GM13977 (cell line): ENCODE measurements at regions not wholly inside any gene's neighbourhood (a gene's known extent, or its start where the extent isn't known, plus 50 kb on each side); places are given as distances from the start of the nearest gene placed in this dataset.

Source experiments
- DNase-seq: peaks from one replicate; pipeline ENCODE4 v3.0.0; 2012; ENCODE audit warnings: low spot score
- in situ Hi-C: fragments of 300-500 bp; cut with MboI; formaldehyde crosslinking; loops from one replicate; pipeline ENCODE4 v1.12.0; 2022; ENCODE audit warnings: low sequenced_read_pairs, low pct_unique_long_range_greater_than_20kb, mixed read lengths, inconsistent platforms; ENCODE audit not compliant: unreplicated experiment
- TF ChIP-seq, protein P1 (sequence below): IDR thresholded peaks from 2 replicates; pipeline ENCODE4 v1.5.1; 2012; ENCODE audit warnings: mild to moderate bottlenecking, control low read depth; ENCODE audit not compliant: insufficient read depth; ENCODE audit errors: extremely low read depth, missing control alignments

DNA sequence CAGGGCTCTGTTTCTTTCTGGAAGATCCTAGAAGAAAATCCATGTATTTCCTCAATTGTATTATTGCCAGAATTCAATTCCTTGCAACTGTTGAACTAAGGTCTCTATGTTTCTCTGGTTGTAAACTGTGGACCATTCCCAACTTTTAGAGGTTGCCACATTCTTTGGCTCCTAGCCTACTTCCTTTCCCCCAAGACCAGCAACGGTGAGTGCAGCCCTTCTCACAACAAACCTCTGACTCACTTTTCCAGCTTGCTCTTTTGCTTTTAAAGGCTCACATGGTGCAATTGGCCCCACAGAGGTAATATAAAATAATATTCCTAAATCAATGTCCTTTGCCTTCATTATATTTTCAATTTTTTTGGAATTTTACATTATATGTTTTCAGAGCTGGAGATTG lies 371.3 kb downstream of the SLITRK5 start:
- DNase-seq: no peak
- in situ Hi-C loops: no loop called here
- TF ChIP-seq, protein P1, sequence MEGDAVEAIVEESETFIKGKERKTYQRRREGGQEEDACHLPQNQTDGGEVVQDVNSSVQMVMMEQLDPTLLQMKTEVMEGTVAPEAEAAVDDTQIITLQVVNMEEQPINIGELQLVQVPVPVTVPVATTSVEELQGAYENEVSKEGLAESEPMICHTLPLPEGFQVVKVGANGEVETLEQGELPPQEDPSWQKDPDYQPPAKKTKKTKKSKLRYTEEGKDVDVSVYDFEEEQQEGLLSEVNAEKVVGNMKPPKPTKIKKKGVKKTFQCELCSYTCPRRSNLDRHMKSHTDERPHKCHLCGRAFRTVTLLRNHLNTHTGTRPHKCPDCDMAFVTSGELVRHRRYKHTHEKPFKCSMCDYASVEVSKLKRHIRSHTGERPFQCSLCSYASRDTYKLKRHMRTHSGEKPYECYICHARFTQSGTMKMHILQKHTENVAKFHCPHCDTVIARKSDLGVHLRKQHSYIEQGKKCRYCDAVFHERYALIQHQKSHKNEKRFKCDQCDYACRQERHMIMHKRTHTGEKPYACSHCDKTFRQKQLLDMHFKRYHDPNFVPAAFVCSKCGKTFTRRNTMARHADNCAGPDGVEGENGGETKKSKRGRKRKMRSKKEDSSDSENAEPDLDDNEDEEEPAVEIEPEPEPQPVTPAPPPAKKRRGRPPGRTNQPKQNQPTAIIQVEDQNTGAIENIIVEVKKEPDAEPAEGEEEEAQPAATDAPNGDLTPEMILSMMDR: no peak

DNA sequence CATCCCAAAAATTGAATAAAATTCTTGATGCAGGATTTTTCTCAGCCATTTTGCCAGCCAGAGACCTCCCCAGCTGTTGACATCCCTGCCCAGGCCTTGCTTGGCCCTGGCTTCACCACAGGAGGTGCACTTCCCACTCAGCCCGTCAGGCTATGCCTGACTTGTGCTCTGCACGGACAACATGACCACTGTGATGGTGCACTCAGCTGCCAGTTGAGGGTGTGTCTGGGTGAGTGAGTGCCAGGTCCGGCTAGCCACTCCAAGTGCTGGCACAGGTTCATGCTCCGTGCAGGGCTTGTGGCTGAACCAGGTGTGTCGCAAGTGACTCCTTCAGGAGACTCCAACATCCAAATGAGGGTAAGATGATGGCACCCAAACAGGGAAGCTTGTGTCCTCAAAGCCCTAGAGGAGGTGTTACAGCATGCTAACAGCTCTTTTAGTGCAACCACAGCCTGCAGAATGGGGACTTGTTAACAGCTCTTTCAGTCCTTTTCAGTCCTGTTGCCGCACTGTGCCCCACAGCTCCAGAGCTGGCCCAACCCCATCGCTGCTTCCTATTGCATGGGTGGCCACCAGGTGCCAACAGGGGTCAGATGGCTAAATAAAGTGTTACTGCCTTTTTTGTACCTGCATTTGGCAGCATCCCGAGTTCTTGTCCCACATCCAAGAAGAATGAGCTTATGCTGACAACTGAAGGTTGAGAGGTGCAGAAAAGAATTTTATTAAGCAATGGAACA lies 380.7 kb downstream of the SLITRK5 start:
- TF ChIP-seq, protein P1: no peak
- DNase-seq: no peak
- in situ Hi-C loops: no loop called here

DNA sequence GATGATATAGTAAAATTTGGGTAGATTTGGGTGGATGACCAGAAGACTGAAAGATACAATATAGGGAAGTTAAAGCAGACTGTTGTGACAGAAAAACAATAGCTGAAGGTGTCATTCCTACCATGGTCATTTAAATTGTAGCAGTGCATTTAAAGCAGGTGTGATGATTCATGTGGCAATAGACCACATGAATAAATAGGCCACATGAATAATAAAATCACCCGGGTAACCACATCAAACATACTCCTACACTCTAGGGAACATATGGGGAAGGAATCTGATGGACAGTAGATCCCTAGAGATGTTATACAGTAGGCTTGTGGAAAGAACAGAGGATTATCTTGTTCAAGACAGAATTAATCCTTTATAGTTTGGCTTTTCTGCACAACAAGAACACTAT lies 392.6 kb downstream of the SLITRK5 start:
- in situ Hi-C loops: no loop called here
- TF ChIP-seq, protein P1: no peak
- no peak for DNase-seq

DNA sequence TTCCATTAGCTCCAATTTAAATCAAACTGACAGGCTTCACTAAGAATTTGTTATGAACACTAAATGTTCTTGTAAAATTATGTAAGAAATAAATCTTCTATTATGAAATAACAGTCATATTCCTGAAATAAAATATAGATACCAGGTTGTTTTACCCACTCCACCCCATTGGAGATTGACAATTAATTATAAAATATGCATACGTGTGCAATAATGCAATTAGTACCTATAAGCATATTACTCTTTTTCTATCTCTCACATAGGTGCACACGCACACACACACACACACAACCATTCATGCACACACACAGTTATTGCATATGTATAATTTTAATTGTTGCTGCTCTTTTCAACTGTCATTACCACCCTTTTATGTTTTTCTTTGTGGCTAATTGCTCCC lies 395.7 kb downstream of the SLITRK5 start:
- in situ Hi-C loops: no loop called here
- DNase-seq: no peak

DNA sequence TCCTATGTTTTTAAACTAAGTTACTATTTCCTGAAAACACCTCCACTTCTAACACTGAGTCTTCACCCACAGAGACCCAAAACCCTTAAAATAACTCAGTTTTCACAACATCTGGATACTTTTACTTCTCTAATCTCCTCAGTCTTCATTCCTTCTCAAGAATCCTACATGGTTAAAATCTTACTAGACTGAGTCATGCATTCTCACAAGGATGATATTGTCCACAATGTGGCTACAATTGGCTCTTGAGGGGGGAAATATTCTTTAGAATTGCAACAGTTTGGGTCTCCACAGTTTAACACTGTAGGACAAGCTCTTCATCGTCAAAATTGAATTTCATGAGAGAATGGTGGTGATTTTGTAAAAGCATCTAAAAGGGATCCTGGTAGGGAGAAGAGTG lies 397.1 kb downstream of the SLITRK5 start:
- no peak for DNase-seq
- in situ Hi-C loops: no loop called here
- TF ChIP-seq, protein P1: no peak

More for the DNA sequence above, 395.7 kb downstream of the SLITRK5 start:
- TF ChIP-seq, protein P1: no peak

DNA sequence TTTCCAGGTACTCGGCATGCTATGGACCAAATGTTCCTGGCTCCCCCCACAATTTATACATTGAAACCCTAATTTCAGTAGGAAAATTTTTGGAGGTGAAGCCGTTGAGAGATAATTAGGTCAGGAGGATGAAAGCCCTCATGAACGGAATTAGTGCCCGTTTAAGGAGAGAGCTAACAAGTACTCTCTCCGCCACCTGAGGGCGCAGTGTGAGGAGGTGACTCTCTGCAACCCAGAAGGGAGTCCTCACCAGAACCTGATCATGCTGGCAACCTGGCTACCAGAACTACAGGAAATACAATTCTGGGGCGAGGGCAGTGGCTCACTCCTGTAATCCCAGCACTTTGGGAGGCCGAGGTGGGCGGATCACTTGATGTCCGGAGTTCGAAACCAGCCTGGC lies 397.8 kb downstream of the SLITRK5 start:
- TF ChIP-seq, protein P1: peak; percentile 17
- in situ Hi-C loops: no loop called here
- DNase-seq: no peak

DNA sequence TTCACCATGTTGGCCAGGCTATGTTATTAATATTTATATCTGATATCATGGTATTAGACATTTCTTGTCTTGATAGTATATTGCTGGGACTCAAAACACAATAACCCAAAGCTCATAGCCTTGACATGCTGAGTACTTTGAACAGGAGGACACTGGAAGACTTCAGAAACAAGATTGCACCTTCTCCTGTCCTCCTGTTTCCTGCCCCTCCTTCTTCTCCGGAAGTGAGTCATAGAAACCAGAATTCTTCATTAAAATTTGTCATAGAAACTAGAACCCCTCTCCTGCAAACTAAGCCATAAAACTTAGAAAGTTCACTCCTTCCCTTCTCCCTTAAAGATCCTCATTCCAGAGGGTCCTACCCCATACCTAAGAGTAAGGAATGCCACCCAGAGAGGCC lies 400.2 kb downstream of the SLITRK5 start:
- TF ChIP-seq, protein P1: no peak
- no peak for DNase-seq
- in situ Hi-C loops: no loop called here
